ES-I3 (cell line): ENCODE measurements at regions not wholly inside any gene's neighbourhood (a gene's known extent, or its start where the extent isn't known, plus 50 kb on each side); places are given as distances from the start of the nearest gene placed in this dataset.

ENCODE experiments used
- H3K36me3 ChIP-seq: 2 replicates; pipeline ENCODE4 v1.6.1; 2013; ENCODE audit warnings: mild to moderate bottlenecking, low read length, control low read depth, moderate library complexity; ENCODE audit not compliant: insufficient read depth
- H3K4me1 ChIP-seq: 2 replicates; pipeline ENCODE4 v1.6.1; 2013; ENCODE audit warnings: mild to moderate bottlenecking, control low read depth, low read length; ENCODE audit not compliant: insufficient read depth
- H3K9ac ChIP-seq: 2 replicates; pipeline ENCODE4 v1.6.1; 2013; ENCODE audit warnings: low read depth, mild to moderate bottlenecking, low read length, moderate library complexity
- H3K9me3 ChIP-seq: 2 replicates; pipeline ENCODE4 v1.6.1; 2013; ENCODE audit warnings: mild to moderate bottlenecking, low read length, moderate library complexity; ENCODE audit not compliant: control insufficient read depth, insufficient read depth

DNA sequence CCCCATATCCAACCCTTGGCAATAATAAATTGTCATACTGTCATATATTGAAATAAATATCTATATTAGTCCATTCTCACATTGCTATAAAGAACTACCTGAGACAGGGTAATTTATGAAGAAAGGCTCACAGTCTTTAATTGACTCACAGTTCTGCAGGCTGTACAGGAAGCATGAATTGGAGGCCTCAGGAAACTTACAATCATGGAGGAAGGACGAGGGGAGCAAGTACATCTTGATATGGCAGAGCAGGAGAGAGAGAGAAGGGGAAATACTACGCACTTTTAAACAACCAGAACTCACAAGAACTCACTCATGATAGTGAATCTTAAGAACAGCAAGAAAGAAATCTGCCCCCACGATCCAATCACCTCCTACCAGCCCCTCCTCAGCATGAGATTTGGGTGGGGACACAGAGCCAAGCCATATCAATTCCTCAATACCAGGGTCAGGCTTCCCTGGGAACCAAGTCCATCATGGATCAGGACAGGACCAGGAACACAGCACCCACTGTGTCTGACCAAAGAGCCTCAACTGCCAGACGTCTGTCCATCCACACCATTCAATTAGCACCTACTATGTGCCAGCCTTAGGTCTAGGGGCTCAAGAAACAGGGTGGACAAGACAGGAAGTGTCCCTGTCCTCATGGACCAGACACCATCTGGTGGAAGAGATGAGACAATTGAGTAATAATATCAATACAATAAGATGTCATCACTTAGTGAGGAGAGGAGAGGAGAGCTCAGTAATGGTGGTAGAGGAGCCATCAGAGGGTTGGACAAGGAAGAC, 56.9 kb upstream of the TOP3B start:
- Histone ChIP-seq H3K9me3 (no peaks in the 10 kb centered on the region), H3K4me1 (no peaks in the 10 kb centered on the region), H3K36me3 (no peaks in the 10 kb centered on the region), H3K9ac (no peak overlapping the region)

- Histone ChIP-seq H3K9me3 (no peaks in the 10 kb centered on the region), H3K4me1 (no peaks in the 10 kb centered on the region), H3K9ac (no peak overlapping the region), H3K36me3 (no peaks in the 10 kb centered on the region)
Observed at GRCh38 chr22:22038178-22038880, 55.7 kb upstream of the TOP3B start.

GRCh38 chr22:22037740-22038139, 55.2 kb upstream of the TOP3B start:
- H3K36me3 ChIP-seq, result no peaks in the 10 kb centered on the region
- H3K4me1 ChIP-seq, result no peaks in the 10 kb centered on the region
- H3K9me3 ChIP-seq, result no peaks in the 10 kb centered on the region
- H3K9ac ChIP-seq, result no peak overlapping the region

DNA sequence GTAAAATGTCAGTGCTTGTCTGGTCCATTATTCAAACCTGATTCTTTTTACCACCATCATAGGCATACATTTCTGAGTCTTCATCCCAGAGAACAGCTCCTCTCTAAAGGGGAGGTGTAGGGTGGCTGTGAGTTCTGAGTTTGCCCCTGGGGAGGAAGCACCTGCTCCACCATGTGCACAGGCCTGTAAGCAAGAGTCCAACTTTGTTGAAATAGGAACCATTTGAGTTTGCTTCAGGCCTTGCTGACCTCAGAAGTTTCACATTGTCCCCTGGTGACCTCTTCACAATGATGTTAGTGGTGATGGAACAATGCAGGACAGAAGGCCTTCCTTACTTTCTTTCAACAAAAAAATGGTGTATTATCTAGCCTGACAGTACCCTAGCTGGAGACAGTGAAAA, 54.6 kb upstream of the TOP3B start:
- H3K9me3 ChIP-seq, result no peaks in the 10 kb centered on the region

DNA sequence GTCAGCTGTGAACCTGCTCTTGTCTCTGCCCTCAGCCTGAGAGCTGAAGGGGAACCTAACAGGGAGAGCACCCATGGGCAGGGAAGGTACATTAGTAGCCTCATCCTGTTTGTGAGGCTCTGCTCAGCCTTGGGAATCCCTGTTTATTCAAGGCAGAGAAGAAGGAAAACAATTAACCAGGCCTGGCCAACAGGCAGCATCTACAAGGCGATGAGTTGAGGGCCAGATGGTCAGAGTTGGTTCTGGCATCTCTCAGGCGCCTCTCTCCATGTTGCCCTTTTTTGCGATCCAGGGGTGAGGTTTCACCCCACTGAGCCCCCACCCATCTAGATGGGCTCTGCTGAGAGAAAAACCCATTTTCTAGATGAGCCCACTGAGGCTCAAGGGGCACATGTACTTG, 54.0 kb upstream of the TOP3B start:
- Histone ChIP-seq H3K36me3 (no peaks in the 10 kb centered on the region), H3K9ac (no peak overlapping the region), H3K4me1 (no peaks in the 10 kb centered on the region), H3K9me3 (no peaks in the 10 kb centered on the region)

More for the DNA sequence above, 54.6 kb upstream of the TOP3B start:
- H3K9ac ChIP-seq, result no peak overlapping the region
- no peaks in the 10 kb centered on the region for H3K36me3 ChIP-seq
- H3K4me1 ChIP-seq, result no peaks in the 10 kb centered on the region

- Histone ChIP-seq H3K4me1 (0 out of 2 replicates have a peak, but pooled peaks cover 2% of the 10 kb centered on the region), H3K9me3 (no peaks in the 10 kb centered on the region), H3K36me3 (no peaks in the 10 kb centered on the region), H3K9ac (no peak overlapping the region)
Observed at GRCh38 chr22:22035771-22036314, 53.3 kb upstream of the TOP3B start.

- Histone ChIP-seq H3K9ac (no peak overlapping the region), H3K9me3 (no peaks in the 10 kb centered on the region), H3K36me3 (no peaks in the 10 kb centered on the region), H3K4me1 (0 out of 2 replicates have a peak, but pooled peaks cover 3% of the 10 kb centered on the region)
Observed at GRCh38 chr22:22035203-22035602, 52.6 kb upstream of the TOP3B start.

DNA sequence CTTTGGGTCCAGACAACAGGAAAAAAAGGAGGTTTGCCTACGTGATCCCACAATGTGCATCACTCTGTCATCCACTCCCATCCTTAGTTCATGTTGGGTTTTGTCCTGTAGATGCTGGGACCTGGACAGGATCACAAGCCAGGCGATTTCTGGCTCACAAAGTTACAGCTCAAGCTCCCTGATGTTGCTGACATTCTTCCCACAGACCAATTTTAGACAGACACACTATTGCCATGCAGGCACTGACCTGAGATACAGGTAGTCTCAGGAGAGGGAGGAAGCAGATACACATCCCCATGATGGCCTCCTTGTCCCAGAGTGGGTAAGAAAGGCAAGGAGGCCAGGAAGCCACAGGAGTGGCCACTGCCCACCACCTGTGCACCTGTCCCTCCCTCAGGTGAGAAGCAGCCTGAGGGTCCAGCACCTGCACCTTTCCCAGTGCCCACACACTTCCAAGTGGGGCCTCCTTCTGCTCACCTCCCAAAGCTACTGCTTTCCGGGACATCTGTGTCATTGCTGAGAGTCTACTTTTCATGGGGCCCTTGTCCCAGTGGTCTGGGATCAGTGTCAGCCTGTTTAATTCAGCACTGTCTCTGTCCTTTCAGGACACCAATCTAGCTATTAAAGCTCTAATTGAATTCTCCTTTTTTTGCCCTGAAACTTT, 52.0 kb upstream of the TOP3B start:
- Histone ChIP-seq H3K9ac (no peak overlapping the region), H3K36me3 (no peaks in the 10 kb centered on the region), H3K4me1 (0 out of 2 replicates have a peak, but pooled peaks cover 3% of the 10 kb centered on the region), H3K9me3 (no peaks in the 10 kb centered on the region)

DNA sequence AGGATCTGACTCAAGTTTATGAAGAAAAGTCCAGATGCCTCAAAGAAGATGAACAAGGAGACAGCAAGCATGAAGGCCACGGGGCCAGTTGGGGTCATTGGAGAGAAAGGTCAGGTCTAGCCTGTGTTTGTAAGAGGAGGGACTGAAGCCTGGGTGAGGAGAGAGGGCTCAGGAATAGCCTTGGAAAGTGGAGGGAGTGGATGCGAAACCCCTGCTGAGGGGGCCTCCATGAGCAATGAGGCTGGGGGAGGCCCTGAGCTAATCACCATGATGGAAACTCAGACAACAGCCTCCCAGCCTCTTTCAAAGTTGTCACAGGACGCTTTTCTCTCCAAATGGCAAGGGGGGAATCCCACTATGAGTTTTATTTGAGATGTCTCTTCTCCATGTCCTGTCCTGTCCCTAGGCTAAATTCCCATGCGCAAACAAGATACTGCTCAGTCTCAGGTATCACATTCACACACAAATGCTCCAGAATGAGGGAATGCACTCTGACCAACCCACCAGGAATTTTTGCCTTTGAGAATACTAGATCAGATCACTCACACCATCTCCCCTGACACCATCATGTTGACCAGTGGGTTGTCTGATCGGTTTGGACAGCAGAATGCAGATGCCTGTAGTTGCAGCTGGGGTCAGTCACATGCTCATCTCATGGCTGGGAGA, 51.3 kb upstream of the TOP3B start:
- Histone ChIP-seq H3K4me1 (0 out of 2 replicates have a peak, but pooled peaks cover 3% of the 10 kb centered on the region), H3K9me3 (no peaks in the 10 kb centered on the region), H3K36me3 (no peaks in the 10 kb centered on the region), H3K9ac (no peak overlapping the region)

GRCh38 chr22:22032906-22033802, 50.6 kb upstream of the TOP3B start:
- 0 out of 2 replicates have a peak, but pooled peaks cover 3% of the 10 kb centered on the region for H3K4me1 ChIP-seq
- H3K9ac ChIP-seq, result no peak overlapping the region
- H3K9me3 ChIP-seq, result no peaks in the 10 kb centered on the region
- H3K36me3 ChIP-seq, result no peaks in the 10 kb centered on the region

DNA sequence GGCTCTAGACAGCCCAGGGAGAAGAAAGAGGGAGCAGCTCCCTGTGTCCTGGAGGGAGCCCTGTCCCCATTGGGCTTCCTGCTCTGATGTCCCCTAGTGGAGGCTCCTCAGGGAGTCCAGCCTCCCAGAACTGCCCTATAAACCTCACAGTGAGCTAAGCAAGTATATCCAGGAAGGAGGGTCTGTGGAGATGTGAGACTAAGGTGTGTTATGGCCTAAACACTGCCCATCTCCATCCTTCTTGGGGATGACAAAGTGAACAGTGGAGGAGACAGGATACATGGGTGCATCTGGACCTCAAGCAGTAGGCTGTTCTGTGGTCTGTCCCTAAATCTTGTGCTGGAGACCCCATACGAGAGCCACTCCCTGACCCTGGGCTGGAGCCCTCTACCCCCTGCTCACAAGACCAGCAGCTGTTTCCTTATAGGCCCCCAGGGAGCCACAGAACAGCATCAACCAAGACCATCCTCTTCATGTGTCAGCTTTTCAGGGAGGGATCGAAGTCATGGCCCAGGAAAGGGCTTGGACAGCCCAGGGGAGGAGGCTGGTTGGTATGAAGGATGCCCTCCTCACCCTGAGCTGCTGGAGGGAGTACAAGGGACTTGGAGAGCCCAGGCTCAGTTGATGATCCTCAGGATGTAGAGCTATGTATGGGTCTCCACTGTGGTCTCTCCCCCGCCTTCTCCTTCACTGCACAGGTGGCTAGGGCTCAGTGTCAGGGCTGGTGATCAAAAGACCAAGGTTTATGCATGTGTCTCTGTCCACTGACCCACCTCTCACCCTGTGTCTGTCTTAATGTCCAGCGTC, 49.7 kb upstream of the TOP3B start:
- no peaks in the 10 kb centered on the region for H3K9me3 ChIP-seq
- no peaks in the 10 kb centered on the region for H3K36me3 ChIP-seq
- H3K4me1 ChIP-seq, result 0 out of 2 replicates have a peak, but pooled peaks cover 3% of the 10 kb centered on the region
- no peak overlapping the region for H3K9ac ChIP-seq
